GM12874 (cell line): ENCODE measurements at regions not wholly inside any gene's neighbourhood (a gene's known extent, or its start where the extent isn't known, plus 50 kb on each side); places are given as distances from the start of the nearest gene placed in this dataset.

Experiments
- TF ChIP-seq, protein P1 (sequence below): IDR thresholded peaks from 2 replicates; pipeline ENCODE4 v1.5.1; 2011; ENCODE audit warnings: low read depth, mild to moderate bottlenecking, control low read depth, low read length, moderate library complexity; ENCODE audit not compliant: insufficient read depth

DNA sequence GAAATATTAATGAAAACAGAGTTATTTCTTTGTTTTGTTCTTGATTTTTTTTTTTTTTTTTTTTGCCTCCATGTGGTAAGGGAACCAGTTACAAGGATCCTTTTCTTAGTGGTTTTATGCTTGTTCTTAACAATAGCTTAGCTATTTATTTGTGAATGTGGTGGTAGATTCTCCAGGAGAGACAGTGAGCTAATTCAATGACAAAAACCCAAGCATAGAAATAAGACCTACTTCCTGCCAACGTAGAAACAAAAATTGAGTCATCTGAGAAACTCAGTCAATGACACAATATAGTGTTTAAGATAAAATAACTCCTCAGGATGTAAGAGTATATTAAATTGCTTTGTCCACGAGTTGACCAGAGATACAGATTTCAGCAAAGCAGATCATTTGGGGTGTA is 863.8 kb upstream of the PABPC4L start:
- TF ChIP-seq, protein P1, sequence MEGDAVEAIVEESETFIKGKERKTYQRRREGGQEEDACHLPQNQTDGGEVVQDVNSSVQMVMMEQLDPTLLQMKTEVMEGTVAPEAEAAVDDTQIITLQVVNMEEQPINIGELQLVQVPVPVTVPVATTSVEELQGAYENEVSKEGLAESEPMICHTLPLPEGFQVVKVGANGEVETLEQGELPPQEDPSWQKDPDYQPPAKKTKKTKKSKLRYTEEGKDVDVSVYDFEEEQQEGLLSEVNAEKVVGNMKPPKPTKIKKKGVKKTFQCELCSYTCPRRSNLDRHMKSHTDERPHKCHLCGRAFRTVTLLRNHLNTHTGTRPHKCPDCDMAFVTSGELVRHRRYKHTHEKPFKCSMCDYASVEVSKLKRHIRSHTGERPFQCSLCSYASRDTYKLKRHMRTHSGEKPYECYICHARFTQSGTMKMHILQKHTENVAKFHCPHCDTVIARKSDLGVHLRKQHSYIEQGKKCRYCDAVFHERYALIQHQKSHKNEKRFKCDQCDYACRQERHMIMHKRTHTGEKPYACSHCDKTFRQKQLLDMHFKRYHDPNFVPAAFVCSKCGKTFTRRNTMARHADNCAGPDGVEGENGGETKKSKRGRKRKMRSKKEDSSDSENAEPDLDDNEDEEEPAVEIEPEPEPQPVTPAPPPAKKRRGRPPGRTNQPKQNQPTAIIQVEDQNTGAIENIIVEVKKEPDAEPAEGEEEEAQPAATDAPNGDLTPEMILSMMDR, result no peak

DNA sequence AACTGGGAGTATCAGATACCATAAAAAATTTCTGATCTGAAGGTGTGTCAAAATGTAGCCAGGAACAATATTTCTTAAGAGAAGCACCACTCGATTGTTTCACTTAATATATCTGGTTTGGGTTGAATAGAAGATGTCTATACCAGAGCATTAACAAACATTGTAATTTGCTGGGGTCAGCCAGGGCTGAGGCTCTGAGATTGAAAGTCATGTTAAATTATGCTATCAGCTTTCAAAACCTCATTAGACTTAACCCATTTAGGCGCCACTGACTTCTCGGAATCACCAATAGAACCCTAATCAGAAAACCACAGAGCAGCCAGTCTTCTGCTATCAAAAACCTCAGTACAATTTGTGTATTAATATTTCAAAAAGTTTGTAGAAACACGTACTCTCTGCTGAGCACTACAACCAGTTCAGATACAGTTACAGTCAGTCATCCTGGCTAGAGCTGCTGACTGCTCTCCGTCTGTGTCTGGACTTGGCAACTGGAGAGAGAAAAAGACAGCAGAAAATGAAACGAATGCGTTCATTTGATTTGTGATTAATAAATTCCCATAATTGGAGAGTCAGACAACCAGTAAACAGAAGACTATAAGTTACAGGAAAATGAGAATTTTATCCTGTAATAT is 848.6 kb upstream of the PABPC4L start:
- TF ChIP-seq, protein P1, result no peak

- TF ChIP-seq, protein P1, result no peak
These were observed 831.1 kb upstream of the PABPC4L start for GRCh38 chr4:135032670-135033069.

DNA sequence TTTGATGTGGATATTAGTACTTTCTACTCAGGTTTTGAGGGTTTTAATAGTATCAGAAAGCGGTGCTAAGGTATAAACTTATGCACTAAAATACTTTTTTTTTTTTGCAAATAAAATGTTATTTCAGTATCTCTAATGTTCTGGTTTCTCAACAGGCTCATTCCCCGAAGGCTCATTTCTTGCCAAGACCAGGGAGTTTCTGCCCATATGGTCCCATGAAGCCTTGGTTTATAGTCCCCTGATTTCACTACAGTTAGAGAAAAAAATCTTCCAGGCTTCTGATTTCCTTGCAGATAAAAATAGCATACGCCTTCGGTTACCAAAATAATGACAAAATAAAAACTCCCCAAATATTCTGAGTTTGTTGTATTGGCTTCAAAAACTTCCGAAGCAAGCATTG is 814.2 kb upstream of the PABPC4L start:
- TF ChIP-seq, protein P1, result no peak

DNA sequence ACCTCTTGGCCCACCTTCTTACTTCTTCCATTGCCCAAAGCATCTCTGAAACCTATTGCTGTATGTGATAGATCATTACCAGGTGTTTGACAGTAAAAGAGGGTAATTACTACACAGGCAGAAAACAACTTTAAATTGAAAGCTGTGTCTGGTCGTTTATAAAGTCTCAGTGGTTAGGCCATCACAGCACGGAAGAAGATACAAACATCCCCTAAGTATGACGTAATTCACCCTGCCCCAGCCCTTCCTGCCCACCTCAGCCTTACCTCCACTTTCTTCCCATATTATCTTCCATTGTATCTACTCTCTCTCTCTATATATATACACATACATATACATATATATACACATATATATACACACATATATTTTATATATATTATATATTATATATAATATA is 805.8 kb upstream of the PABPC4L start:
- TF ChIP-seq, protein P1, result no peak

- TF ChIP-seq, protein P1, result no peak
These were observed 797.6 kb upstream of the PABPC4L start for GRCh38 chr4:134999169-134999568.

DNA sequence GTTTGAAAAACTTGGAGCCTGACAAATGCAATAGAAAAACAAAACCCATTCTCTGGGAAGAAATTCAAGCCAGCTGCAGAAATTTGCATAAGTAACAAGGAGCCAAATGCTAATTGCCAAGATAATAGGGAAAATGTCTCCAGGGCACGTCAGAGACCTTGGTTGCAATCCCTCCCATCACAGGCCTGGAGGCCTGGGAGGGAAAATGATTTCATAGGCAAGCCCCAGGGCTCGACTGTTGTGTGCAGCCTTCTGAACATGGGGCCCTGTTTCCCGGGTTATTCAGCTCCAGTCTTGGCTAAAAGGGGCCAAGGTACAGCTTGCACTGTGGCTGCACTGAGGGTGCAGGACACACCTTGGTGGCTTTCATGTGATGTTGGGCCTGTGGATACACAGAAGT is 760.4 kb upstream of the PABPC4L start:
- TF ChIP-seq, protein P1, result no peak

DNA sequence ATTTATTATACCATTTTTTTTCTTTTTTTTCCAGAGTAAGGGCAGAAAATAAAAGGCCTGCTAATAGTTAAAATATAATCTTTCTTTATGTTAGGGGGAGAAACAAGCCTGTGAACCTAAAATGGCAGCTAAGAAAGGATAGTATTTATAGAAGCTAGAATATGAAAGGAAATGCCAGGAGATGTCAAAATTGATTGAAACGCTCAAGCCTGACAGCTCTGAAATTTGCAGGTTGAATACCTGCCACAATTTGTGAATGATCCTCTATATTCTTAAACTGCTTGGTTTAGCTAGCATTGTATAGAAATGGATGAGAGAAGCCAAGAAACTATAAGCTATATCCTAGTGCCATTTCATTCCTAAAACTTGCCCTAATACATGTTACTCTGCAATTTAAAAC is 757.3 kb upstream of the PABPC4L start:
- TF ChIP-seq, protein P1, result no peak
